ENCODE measurements at regions not wholly inside any gene's neighbourhood (a gene's known extent, or its start where the extent isn't known, plus 50 kb on each side); places are given as distances from the start of the nearest gene placed in this dataset.

- no peaks in the 10 kb centered on the region for H3K36me3 ChIP-seq (ENCODE audit: control insufficient read depth, low read depth, low read length)
- no peak overlapping the region for H3K4me3 ChIP-seq (ENCODE audit: low read length)
- H3K9ac ChIP-seq (ENCODE audit: low read length): no peak overlapping the region
- H3K9me3 ChIP-seq (ENCODE audit: control insufficient read depth, low read depth, low read length): no peaks in the 10 kb centered on the region
- H3K27me3 ChIP-seq (ENCODE audit: control insufficient read depth, insufficient read depth, low read length): no peaks in the 10 kb centered on the region
- H3K4me1 ChIP-seq (ENCODE audit: control insufficient read depth, low read depth, low read length): no peaks in the 10 kb centered on the region
- no peak overlapping the region for H3K27ac ChIP-seq (ENCODE audit: low read length)
These were observed 1390.5 kb downstream of the EFNB2 start for GRCh38 chr13:105144936-105145335.

- Histone ChIP-seq H3K27me3 (ENCODE audit: control insufficient read depth, insufficient read depth, low read length) (no peaks in the 10 kb centered on the region), H3K4me1 (ENCODE audit: control insufficient read depth, low read depth, low read length) (no peaks in the 10 kb centered on the region), H3K36me3 (ENCODE audit: control insufficient read depth, low read depth, low read length) (no peaks in the 10 kb centered on the region), H3K27ac (ENCODE audit: low read length) (no peak overlapping the region), H3K9ac (ENCODE audit: low read length) (no peak overlapping the region), H3K9me3 (ENCODE audit: control insufficient read depth, low read depth, low read length) (no peaks in the 10 kb centered on the region), H3K4me3 (ENCODE audit: low read length) (no peak overlapping the region)
These were observed 1391.4 kb downstream of the EFNB2 start for GRCh38 chr13:105144020-105144419.

- Histone ChIP-seq H3K9ac (ENCODE audit: low read length) (no peak overlapping the region), H3K4me3 (ENCODE audit: low read length) (no peak overlapping the region), H3K4me1 (ENCODE audit: control insufficient read depth, low read depth, low read length) (no peaks in the 10 kb centered on the region), H3K27me3 (ENCODE audit: control insufficient read depth, insufficient read depth, low read length) (no peaks in the 10 kb centered on the region), H3K9me3 (ENCODE audit: control insufficient read depth, low read depth, low read length) (no peaks in the 10 kb centered on the region), H3K27ac (ENCODE audit: low read length) (no peak overlapping the region), H3K36me3 (ENCODE audit: control insufficient read depth, low read depth, low read length) (no peaks in the 10 kb centered on the region)
These were observed 1392.9 kb downstream of the EFNB2 start for GRCh38 chr13:105142556-105142955.

GRCh38 chr13:105139380-105140285 is 1395.8 kb downstream of the EFNB2 start:
- Histone ChIP-seq H3K9ac (ENCODE audit: low read length) (no peak overlapping the region), H3K4me3 (ENCODE audit: low read length) (no peak overlapping the region)

GRCh38 chr13:105139048-105139379 is 1396.4 kb downstream of the EFNB2 start:
- H3K9me3 ChIP-seq (ENCODE audit: control insufficient read depth, low read depth, low read length): no peaks in the 10 kb centered on the region
- H3K4me3 ChIP-seq (ENCODE audit: low read length): no peak overlapping the region
- H3K9ac ChIP-seq (ENCODE audit: low read length): no peak overlapping the region
- H3K4me1 ChIP-seq (ENCODE audit: control insufficient read depth, low read depth, low read length): no peaks in the 10 kb centered on the region
- no peaks in the 10 kb centered on the region for H3K36me3 ChIP-seq (ENCODE audit: control insufficient read depth, low read depth, low read length)
- H3K27ac ChIP-seq (ENCODE audit: low read length): no peak overlapping the region
- H3K27me3 ChIP-seq (ENCODE audit: control insufficient read depth, insufficient read depth, low read length): no peaks in the 10 kb centered on the region

More at GRCh38 chr13:105139380-105140285, 1395.8 kb downstream of the EFNB2 start:
- H3K4me1 ChIP-seq (ENCODE audit: control insufficient read depth, low read depth, low read length): no peaks in the 10 kb centered on the region
- no peak overlapping the region for H3K27ac ChIP-seq (ENCODE audit: low read length)
- H3K9me3 ChIP-seq (ENCODE audit: control insufficient read depth, low read depth, low read length): no peaks in the 10 kb centered on the region
- H3K27me3 ChIP-seq (ENCODE audit: control insufficient read depth, insufficient read depth, low read length): no peaks in the 10 kb centered on the region
- H3K36me3 ChIP-seq (ENCODE audit: control insufficient read depth, low read depth, low read length): no peaks in the 10 kb centered on the region

DNA sequence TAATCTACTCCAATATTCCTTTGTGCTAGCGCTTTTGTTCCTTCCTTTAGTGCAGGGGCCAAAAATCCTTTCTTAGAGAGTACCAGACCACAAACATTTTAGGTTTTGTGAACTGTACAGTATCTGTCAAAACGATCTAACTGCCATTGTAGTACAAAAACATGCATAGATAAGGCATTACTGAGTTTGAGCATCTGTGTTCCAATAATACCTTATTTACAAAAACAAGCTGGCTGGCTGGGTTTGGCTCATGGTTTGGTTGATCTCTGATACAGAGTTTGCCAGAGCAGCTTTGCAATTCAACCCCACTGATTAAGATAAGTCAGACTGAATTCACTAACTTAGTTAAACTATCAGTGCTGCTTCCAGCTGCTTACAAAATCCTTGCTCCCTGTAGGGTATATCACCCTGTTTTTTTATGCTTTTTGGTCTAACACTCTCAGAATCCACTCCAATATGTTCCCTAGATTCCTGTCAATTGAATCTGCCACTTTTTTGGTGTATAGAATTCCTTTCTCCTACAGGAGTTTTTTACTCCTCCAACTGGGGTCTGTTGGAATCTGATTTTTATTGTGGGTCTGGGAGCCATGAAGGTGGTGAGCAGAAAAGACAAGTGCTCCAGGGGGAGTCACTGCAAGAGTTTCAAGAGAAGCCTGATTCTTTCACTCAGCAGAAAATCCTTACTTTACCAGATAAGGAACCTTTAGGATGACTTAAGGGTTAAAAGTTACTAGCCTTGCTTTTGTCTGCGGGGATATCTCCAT is 1399.4 kb downstream of the EFNB2 start:
- no peaks in the 10 kb centered on the region for H3K36me3 ChIP-seq (ENCODE audit: control insufficient read depth, low read depth, low read length)
- H3K4me1 ChIP-seq (ENCODE audit: control insufficient read depth, low read depth, low read length): no peaks in the 10 kb centered on the region
- no peak overlapping the region for H3K4me3 ChIP-seq (ENCODE audit: low read length)

GRCh38 chr13:105127732-105128131 is 1407.7 kb downstream of the EFNB2 start:
- H3K36me3 ChIP-seq (ENCODE audit: control insufficient read depth, low read depth, low read length): no peaks in the 10 kb centered on the region
- H3K9me3 ChIP-seq (ENCODE audit: control insufficient read depth, low read depth, low read length): no peaks in the 10 kb centered on the region
- no peak overlapping the region for H3K9ac ChIP-seq (ENCODE audit: low read length)
- no peak overlapping the region for H3K4me3 ChIP-seq (ENCODE audit: low read length)
- H3K4me1 ChIP-seq (ENCODE audit: control insufficient read depth, low read depth, low read length): no peaks in the 10 kb centered on the region
- H3K27me3 ChIP-seq (ENCODE audit: control insufficient read depth, insufficient read depth, low read length): no peaks in the 10 kb centered on the region
- no peak overlapping the region for H3K27ac ChIP-seq (ENCODE audit: low read length)

More for the DNA sequence above, 1399.4 kb downstream of the EFNB2 start:
- Histone ChIP-seq H3K27me3 (ENCODE audit: control insufficient read depth, insufficient read depth, low read length) (no peaks in the 10 kb centered on the region), H3K27ac (ENCODE audit: low read length) (no peak overlapping the region), H3K9ac (ENCODE audit: low read length) (no peak overlapping the region), H3K9me3 (ENCODE audit: control insufficient read depth, low read depth, low read length) (no peaks in the 10 kb centered on the region)

DNA sequence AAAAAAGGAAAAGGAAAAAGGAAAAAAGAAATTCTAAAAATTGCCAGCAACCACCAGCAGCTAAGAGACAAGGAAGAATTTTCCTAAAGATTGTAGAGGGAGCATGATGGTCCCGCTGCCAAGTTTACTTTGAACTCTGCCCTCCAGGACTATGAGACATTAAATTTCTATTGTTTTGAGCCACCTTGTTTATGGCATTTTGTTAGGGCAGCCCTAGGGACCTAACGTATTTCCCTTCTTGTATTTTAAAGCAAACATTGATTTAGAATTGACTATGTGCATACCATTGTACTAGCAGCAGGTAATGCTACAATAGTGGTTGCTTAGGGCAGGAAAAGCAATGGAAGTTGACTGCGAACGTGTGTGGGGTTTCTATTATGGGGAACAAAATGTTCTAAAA is 1414.2 kb downstream of the EFNB2 start:
- no peak overlapping the region for H3K4me3 ChIP-seq (ENCODE audit: low read length)
- no peaks in the 10 kb centered on the region for H3K4me1 ChIP-seq (ENCODE audit: control insufficient read depth, low read depth, low read length)
- H3K36me3 ChIP-seq (ENCODE audit: control insufficient read depth, low read depth, low read length): no peaks in the 10 kb centered on the region
- H3K9me3 ChIP-seq (ENCODE audit: control insufficient read depth, low read depth, low read length): no peaks in the 10 kb centered on the region
- no peaks in the 10 kb centered on the region for H3K27me3 ChIP-seq (ENCODE audit: control insufficient read depth, insufficient read depth, low read length)
- no peak overlapping the region for H3K9ac ChIP-seq (ENCODE audit: low read length)
- no peak overlapping the region for H3K27ac ChIP-seq (ENCODE audit: low read length)

- no peaks in the 10 kb centered on the region for H3K36me3 ChIP-seq (ENCODE audit: control insufficient read depth, low read depth, low read length)
- H3K27ac ChIP-seq (ENCODE audit: low read length): no peak overlapping the region
- H3K9ac ChIP-seq (ENCODE audit: low read length): no peak overlapping the region
- no peaks in the 10 kb centered on the region for H3K9me3 ChIP-seq (ENCODE audit: control insufficient read depth, low read depth, low read length)
- H3K4me1 ChIP-seq (ENCODE audit: control insufficient read depth, low read depth, low read length): no peaks in the 10 kb centered on the region
- H3K27me3 ChIP-seq (ENCODE audit: control insufficient read depth, insufficient read depth, low read length): no peaks in the 10 kb centered on the region
- H3K4me3 ChIP-seq (ENCODE audit: low read length): no peak overlapping the region
These were observed 1417.0 kb downstream of the EFNB2 start for GRCh38 chr13:105118426-105118985.

DNA sequence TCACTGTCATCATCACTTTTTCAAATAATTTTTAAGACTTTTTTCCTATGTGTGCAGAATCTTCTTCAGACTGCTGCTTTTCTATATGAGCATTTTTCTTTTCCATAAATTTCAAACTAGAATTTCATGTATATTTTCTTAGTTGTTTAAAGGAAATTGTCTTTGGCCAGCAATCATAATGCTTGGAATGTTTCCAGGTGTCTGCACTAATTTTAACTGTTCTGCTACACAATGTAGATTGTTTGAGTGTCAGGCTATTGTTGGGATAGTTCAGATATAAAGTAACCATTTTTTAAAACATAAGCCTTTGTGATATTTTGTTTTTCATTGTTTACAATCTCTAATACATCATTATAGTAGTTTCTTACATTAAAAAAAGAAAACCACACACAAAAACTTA is 1418.5 kb downstream of the EFNB2 start:
- Histone ChIP-seq H3K27ac (ENCODE audit: low read length) (no peak overlapping the region), H3K4me1 (ENCODE audit: control insufficient read depth, low read depth, low read length) (no peaks in the 10 kb centered on the region), H3K4me3 (ENCODE audit: low read length) (no peak overlapping the region), H3K9ac (ENCODE audit: low read length) (no peak overlapping the region), H3K27me3 (ENCODE audit: control insufficient read depth, insufficient read depth, low read length) (no peaks in the 10 kb centered on the region), H3K36me3 (ENCODE audit: control insufficient read depth, low read depth, low read length) (no peaks in the 10 kb centered on the region), H3K9me3 (ENCODE audit: control insufficient read depth, low read depth, low read length) (no peaks in the 10 kb centered on the region)

DNA sequence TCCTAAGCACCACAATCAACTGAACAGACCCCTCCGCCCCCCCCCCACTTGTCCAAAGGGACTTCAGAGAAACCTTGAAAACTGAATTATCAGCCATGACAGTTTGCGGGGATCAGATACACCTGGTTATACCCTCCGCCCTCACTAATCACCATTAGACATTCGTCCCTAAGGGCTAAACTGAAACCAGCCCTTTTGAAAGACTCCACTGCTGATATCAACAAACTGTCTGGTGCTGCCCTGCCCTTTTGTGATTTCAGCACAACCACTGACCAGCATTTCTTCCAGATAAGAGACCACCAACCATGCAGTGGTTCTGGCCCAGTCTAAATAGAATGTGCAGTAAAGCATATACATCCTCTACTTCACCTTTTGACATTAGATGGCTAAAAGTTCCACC is 1422.9 kb downstream of the EFNB2 start:
- H3K4me1 ChIP-seq (ENCODE audit: control insufficient read depth, low read depth, low read length): peaks cover 5% of the 10 kb centered on the region
- H3K36me3 ChIP-seq (ENCODE audit: control insufficient read depth, low read depth, low read length): no peaks in the 10 kb centered on the region
- no peak overlapping the region for H3K9ac ChIP-seq (ENCODE audit: low read length)
- no peak overlapping the region for H3K4me3 ChIP-seq (ENCODE audit: low read length)
- no peak overlapping the region for H3K27ac ChIP-seq (ENCODE audit: low read length)
- H3K9me3 ChIP-seq (ENCODE audit: control insufficient read depth, low read depth, low read length): no peaks in the 10 kb centered on the region
- H3K27me3 ChIP-seq (ENCODE audit: control insufficient read depth, insufficient read depth, low read length): no peaks in the 10 kb centered on the region
